GM19351 (cell line): ENCODE measurements at regions not wholly inside any gene's neighbourhood (a gene's known extent, or its start where the extent isn't known, plus 50 kb on each side); places are given as distances from the start of the nearest gene placed in this dataset.

ENCODE experiments used
- ATAC-seq: cut with Tn5 transposase; IDR thresholded peaks from one replicate; pipeline ENCODE4 v1.9.1; 2021; ENCODE audit warnings: mild to moderate bottlenecking, moderate library complexity; ENCODE audit not compliant: unreplicated experiment

DNA sequence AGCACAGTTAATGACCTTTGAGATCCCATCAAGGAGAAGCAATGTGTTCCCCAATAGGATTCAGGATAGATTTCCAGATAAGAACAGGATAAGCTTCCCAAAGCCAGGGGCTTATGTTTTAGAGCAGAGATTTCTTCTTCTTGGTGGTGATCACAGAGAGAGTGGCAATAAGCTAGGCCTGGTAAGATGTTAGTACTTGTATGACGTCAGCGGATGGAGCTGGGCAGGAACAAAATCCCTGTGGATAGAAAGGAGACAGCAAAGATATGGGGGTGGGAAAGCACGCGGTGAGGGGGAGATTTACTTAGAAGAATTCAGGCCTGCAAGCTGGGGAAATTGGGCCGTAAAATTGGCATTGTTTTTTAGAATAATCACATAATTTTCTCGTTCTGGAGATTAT, 323.0 kb downstream of the MTX2 start:
- ATAC-seq = no peak

DNA sequence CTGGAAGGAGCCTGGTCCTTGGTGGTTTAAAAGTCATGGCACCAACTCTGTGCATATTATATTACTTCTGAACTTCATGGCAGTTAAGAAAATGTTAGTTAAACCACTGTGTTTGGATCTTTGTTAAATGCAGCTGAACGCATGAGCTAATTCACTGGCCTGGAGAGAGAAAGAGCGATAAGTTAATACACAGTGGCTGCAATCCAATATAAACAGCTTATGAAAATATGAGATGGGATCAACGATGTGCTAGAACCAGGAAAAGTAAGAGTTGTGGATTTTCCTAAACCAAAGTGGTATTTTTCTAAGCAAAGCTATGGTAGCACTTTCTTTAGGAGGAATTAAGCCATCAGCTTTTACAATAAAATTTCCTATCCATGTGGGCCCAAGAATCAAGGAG, 326.7 kb downstream of the MTX2 start:
- ATAC-seq = no peak

DNA sequence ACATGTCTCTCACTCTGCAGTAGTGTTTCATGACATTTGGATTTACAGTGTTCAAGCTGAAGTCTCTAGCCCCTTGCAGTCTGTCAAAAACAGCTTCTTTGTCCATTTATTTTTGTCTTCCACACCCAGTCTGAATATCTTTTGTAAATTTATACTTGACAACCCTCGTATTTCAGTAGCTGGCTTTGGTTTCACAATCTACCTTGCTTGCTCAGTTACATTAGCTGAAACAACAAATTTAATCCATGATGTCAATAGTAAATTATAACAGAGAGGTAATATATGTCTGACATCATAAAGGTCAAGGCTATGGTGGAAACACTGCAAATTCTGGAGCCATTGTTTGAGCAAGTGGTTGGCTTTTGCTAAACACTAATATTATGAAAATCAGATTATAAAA, 328.7 kb downstream of the MTX2 start:
- no peak for ATAC-seq

DNA sequence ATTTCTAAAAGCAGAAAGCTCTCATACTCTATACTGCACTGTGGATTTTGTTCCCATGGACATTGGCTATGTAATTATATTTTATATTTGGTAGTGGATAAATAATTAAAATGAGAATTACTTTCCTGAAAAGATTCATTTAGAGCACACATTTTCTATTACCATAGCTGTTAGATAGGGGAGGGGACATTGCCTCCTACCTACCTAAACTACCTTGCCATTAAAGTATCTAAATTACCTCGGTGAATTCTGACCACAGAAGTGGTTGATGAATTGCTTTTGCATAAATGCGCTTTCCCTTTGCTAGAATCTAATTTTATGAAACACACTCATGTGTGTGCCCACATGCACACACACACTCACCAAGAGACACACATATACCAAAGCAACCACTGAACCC, 329.1 kb downstream of the MTX2 start:
- no peak for ATAC-seq

DNA sequence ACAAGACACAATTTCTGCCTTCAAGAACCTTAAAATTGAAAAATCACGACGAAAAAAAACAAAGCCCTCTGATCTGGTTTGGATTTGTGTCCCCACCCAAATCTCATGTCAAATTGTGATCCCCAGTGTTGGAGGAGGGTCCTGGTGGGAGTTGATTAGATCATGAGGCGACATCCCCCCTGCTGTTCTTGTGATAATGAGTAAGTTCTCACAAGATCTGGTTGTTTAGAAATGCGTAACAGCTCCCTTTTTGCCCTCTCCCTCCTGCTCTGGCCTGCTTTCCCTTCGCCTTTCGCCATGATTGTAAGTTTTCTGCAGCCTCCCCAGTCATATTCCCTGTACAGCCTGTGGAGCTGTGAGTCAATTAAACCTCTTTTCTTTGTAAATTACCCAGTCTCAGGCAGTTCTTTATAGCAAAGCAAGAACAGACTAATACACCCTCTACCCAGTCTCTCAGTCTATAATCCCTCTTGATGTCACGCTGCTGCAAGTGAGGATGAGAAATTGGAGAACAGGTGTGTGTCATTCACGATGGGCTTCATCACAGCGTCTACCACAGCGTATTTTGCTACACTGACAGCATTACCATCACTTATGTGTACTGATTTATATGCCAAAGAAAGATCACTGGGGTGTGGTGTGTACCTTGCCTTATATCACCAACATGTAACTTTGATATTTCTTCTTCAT, 330.7 kb downstream of the MTX2 start:
- ATAC-seq = no peak

DNA sequence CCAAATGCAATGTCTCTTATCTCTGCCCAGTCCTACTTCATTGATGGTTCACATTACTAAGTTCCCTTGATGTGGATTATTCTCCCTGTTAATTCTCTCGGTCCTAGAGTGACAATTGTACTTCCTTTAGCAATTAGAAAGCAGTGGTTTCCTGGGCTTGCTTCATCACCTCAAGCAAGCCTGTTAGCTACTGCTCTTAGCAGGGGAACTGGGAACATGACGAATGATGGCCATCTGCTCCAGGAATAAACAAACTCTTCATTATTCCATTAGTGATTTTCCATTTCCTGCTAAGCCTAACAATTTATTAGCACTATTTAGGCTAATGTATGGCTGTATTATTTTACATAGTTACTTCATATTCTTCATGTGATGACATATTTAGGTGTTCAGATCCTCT, 331.8 kb downstream of the MTX2 start:
- no peak for ATAC-seq

DNA sequence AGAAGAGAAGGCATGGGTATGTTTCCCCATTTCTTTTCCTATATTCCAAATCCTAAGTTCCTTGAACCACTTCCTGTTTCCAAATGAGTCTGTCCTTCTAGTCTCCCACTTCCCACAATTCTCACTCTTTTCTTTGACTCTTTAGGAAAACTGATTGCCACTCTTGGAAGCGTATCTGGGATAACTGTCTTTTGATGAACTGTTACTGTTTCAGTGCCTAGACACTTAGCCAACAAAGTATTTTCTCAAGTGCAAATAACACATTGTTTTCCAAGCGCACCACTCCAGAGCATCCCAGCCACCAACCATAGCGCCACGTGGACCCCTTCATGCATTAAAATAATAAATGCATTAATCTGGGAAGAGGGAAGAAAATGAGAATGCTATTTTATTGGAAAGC, 342.8 kb downstream of the MTX2 start:
- no peak for ATAC-seq

DNA sequence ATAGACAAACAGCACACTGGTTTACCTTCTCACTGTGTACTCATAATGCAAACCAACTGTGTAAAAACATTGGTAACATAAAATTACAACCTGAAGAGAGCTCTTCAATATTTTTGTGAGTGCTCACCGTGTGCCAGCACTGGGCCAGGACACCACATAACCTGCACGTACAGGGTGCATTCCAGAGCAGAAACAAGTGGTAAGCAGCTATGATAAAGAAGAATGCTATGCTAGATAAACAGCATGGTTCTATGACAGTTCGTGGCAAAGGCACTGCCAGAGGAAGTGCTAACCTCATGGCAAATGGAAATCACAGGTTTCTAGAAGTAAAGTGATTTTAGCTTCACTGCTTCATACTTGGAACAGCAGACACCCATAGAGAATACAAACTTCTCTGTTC, 343.5 kb downstream of the MTX2 start:
- no peak for ATAC-seq

DNA sequence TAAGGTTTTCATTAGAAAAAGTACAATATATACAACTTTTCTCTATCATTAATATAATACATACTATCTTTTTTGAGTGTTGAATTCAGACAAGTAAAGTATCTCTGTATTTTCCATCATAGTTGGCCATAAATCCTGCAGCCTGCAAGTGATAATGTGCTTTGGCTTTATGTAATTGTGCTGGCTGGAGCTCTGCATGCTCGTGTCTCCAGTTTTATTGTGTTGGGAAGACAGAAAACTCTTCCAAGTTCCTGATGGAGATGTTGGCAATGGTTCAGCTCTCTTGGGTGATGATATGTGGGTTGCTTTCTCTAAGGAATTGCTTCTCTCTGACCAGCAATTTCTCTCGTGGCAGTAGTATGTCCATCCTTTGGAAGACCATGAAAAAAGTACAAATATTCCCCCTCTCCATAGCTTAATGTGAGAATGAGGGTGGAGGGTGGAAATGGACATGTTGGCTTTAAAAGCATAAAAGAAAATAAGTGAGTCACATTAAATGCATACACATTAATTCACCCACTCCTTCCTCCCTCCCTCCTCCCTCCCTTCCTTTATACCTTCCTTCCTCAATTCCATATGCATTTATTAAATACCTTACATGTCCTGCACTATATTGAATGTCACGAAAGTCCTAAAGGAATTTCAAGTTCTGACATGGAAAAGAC, 344.2 kb downstream of the MTX2 start:
- no peak for ATAC-seq

DNA sequence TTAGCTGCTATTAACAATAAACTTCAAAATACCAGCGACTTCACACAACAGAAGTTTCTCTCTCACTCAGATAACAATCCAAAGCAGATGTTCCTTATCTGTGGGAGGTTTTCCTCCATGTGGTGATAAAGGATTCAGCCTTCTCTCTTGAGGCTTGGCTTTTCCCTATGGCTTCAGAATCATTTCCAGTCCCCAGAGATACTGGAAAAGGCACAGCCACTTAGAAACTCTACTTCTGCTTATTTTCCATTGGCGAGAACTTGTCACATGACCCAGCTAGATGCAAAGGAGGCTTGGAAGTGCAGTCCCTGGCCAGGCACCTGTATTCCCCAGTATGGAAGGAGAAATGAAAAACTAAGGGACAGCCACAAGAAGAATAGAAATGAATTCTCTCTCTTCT, 344.8 kb downstream of the MTX2 start:
- no peak for ATAC-seq

DNA sequence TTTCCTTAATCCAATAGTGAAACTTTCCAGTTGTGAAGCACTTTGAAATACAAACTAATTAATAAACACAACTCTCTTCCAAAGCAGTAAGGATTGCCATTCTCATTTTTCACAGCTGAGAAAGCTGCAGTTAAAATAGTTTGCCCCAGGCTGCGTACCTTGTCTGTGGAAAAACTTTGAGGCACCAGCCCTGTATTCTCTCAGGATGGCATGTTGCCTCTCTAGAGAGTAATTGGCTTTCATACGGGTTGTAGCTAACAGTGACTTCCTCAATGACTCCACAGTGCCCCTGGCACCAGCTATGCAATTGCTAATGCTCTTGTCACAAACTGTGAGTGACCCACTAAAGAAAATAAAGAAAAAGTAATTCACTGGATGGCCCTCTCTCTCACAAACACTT, 345.7 kb downstream of the MTX2 start:
- ATAC-seq = no peak

DNA sequence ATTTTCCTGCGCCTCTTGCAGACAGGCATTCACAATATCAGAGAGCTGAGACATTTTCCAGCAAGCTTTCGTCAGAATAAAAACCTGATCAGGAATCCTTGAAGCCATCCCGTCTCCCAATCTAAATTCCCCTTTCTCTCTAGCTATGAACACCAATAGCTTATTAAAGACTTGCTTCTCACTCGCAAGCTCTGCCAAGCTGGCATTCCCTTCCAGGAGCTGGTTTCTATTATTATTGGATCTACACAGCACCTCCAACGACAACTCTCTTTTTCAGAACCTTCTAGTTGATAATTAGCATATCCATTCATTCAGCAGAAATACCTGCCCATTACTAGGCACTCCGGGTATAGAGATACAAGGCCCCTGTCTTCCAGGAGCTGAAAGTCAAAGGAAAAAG, 350.3 kb downstream of the MTX2 start:
- ATAC-seq = no peak

DNA sequence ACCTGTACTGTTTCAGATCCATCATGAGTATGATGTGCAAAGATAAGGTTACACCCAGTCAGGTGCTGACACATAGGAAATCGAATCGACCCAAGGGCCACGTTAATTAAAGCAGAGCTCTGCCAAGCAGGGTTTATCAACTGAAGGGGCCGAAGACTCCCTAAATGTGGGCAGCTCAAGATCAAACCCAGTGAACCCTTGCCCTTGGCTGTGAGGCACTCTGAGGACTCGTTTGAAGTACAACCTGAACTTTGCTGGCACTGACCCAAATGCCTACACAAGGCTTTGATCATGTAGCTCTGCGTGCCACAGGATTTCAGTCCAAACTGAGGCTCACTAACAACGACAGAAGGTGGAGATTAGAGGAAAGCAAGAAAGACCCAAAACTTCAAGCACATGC, 352.1 kb downstream of the MTX2 start:
- ATAC-seq = no peak

DNA sequence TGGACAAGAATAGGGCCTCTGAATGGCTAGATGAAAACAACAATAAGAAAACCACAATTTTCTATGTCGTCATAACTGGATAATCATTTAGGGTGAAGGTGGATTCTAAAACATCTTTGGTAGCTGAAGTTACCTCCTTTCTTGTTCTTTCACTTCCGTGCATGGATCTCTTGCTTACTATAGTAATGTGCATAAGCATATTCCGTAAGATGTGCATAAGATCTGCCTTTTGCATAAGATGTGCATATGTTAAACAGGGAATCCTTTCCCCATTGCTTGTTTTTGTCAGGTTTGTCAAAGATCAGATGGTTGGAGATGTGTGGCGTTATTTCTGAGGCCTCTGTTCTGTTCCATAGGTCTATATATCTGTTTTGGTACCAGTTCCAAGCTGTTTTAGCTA, 353.6 kb downstream of the MTX2 start:
- ATAC-seq = no peak

DNA sequence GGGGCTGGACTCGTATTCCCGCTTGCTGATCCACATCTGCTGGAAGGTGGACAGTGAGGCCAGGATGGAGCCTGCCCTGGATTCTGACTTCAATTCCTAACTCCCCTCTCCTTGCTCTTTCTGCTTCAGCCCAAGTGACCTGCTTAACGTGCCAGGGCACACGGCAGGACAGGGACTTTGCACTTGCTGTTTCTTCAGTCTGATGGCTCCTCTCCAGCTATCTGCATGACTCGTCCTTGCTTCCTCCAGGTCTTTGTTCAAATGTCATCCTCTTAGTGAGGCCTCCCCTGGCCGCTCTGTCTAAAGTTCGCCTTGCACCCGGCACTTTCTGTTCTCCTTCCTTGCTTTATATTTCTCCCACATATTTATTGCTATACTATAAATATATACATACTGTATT, 357.6 kb downstream of the MTX2 start:
- no peak for ATAC-seq

DNA sequence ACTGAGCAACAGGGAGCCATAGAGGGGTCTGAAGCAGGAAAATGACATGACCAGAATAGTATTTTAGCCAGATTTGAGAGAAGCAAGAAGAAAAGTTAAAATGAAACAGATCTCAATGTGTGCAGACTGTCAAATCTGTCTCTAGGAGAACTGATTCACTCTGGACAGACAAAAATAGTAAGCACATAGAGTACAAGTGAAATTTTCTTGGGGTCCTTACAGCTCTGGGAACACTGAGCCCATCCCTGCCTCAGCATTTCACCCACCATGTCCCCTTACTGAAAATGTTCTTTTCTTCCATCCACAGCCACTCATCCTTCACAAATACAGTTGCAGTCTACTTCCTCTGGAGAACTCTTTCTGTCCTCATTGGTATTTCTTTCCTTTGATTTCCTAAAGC, 359.2 kb downstream of the MTX2 start:
- ATAC-seq = no peak

DNA sequence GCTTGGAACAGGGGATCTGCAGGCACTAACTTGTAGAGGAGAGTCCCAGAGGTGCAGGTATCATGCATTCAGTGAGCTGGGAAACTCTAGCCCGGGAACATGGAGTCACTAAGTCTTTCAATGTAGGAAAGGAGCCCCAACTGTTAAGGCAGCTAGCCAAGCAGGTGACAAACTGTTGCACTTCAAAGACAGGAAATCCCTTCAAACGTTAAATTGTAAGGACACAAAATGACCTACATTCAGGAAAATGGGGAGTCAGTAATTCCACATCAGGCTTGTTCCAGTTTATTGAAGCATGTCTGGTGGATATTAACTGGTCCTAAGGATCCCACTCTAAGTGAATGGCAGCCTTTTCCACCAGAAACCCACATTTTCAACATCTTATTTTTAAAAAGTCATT, 364.5 kb downstream of the MTX2 start:
- no peak for ATAC-seq

DNA sequence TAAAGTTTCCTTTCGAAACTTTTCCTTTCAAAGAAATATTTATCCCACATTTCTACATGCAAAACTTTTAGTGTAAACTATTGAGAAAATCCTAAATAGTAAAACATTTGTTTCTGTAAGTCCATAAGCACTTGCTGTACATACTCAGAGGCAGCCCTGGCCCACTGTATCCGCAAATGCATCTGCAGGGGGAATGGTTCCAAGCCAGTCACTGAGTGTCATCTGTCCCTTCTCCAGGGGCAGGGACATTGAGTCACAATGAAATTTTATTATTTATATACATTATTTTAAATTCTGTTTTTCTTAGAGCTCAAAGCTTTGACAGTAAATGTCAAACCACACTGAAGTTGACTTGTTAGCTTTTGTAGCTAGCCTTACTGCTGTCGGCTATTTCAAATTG, 367.2 kb downstream of the MTX2 start:
- ATAC-seq = no peak

DNA sequence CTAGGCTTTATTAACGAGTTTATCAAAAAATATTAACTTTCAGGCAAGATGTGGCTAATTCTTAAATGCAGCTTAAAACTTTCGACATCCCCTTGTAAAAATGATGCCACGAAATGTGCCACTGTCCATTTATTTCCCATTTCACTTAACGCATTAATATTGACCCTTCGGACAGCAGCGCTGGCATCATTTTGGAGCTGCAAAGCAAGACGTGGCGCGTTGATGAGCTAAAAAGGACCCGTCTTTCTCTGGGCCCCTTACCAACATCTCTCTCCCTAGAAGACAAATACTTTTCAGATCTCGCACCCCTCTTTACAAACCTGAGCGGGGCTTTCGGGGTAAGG, 367.9 kb downstream of the MTX2 start:
- ATAC-seq = no peak

DNA sequence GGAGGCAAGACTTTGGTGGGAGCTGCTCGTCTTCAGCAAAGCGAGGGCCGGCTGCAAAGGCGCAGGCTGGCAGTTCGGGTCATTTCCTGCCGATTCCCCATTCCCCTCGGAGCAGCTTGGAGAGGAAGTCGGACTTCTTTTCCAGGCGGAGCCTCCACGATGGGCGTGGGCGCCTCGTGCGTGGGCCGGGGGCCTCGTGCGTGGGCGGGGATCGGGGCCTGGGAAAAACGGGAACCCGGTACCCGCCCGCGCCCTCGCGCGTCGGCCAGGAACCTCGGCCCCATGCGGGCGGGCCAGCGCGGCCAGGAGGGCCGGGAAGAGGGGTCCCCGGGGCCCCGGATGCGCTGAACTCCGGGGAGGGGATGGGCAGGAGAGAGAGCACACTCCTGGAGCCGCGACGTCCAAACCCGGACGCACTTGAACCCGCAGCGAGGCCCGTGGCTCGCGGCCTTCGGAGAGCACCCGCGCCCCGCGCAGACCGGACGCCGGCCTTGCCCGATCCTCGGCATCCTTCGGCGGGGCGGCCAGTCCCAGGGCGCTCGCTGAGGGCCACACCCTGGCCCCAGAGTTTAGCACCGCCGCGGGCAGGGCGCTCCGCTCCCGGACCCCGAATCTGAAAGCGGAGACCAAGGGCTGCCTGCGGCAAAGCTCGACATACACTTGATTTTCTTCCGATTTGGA, 368.4 kb downstream of the MTX2 start:
- peak; percentile 23 for ATAC-seq

DNA sequence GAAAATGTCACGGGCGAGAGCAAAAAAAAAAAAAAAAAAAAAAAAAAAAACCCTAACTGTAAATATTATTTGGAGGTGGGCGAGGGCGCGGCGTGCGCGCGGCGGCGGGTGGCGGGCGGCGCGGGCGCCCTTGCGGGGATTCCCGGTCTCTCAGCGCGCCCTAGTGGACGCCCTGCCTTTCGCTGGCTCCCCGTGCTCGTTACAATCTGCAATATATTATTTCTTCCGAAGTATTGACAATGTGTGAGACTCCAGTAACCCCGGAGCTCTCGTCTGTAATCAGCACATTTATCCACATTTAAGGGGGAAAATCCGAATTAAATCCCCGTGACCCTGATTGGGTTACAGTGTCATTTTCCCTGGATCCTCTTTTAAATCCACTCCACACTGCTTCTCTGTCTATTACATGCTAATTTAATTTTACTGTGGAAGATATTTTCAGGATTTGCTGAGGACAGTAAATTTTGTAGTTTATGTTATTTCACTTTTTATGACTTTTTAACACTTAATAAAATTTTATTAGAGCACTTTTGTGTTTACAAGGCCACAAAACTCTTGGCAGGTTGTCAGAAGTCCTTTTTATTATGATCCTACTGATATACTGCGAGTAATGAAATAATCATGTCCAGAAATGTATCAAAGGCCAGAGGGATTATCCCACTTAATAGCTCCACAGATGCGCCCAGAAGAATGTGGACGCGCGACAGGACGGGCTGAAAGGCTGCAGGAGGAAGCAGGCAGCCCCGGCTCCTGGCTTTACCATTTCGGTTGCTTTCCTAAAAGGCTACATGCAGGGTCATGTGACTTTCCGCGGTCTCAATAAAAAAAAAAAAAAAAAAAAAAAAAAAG, 369.1 kb downstream of the MTX2 start:
- ATAC-seq = peak; percentile 70

DNA sequence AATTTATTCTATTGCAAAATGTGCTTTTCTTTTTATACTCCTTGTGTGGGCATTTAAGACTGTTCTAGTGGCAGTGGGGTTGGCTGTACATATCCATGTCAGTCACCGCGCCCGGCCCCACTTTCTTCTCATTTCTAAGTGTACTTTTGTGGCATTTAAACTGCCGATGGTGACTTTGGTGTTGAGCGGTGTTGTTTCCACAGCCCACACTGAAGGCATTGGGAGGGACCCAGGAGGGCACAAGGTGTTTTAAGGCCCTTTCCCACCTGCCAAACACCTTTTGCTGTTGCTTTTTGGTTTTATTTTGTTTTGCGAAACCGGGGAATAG, 369.7 kb downstream of the MTX2 start:
- no peak for ATAC-seq
